SK-N-SH treated with all-trans-retinoic acid at 6 μM for 48 hours (cell line): ENCODE measurements at regions not wholly inside any gene's neighbourhood (a gene's known extent, or its start where the extent isn't known, plus 50 kb on each side); places are given as distances from the start of the nearest gene placed in this dataset.

Experiments
- ATAC-seq: fragments of 200-7000 bp; cut with Tn5 transposase; 3 replicates; pipeline ENCODE4 v1.9.1; 2020; ENCODE audit warnings: mild to moderate bottlenecking, moderate library complexity
- BACH2 ChIP-seq: fragments of 250-450 bp; sonication (Bioruptor Pico); IDR thresholded peaks from 2 replicates; pipeline ENCODE4 v1.9.0; 2021; ENCODE audit warnings: mild to moderate bottlenecking, borderline replicate concordance
- CREB5 ChIP-seq: fragments of 250-450 bp; sonication (Bioruptor Pico); IDR thresholded peaks from 2 replicates; pipeline ENCODE4 v1.5.1; 2020; ENCODE audit warnings: low read depth, mild to moderate bottlenecking, moderate library complexity
- CSDC2 ChIP-seq: fragments of 250-450 bp; sonication (Bioruptor Pico); IDR thresholded peaks from 2 replicates; pipeline ENCODE4 v1.5.0; 2020; ENCODE audit warnings: mild to moderate bottlenecking, moderate library complexity
- CSRNP3 ChIP-seq: fragments of 250-450 bp; sonication (Bioruptor Pico); IDR thresholded peaks from 2 replicates; pipeline ENCODE4 v1.5.1; 2021; ENCODE audit warnings: mild to moderate bottlenecking, moderate library complexity
- ESRRG ChIP-seq: fragments of 250-450 bp; sonication (Bioruptor Pico); IDR thresholded peaks from 2 replicates; pipeline ENCODE4 v1.6.1; 2021; ENCODE audit warnings: mild to moderate bottlenecking
- GLIS3 ChIP-seq: fragments of 250-450 bp; sonication (Bioruptor Pico); IDR thresholded peaks from 2 replicates; pipeline ENCODE4 v1.5.0; 2020; ENCODE audit warnings: mild to moderate bottlenecking, moderate library complexity
- OSR1 ChIP-seq: fragments of 250-450 bp; sonication (Bioruptor Pico); IDR thresholded peaks from 2 replicates; pipeline ENCODE4 v1.8.0; 2022; ENCODE audit warnings: moderate library complexity, mild to moderate bottlenecking, inconsistent platforms
- PATZ1 ChIP-seq: fragments of 250-450 bp; sonication (Bioruptor Pico); IDR thresholded peaks from 2 replicates; pipeline ENCODE4 v1.8.0; 2020; ENCODE audit warnings: mild to moderate bottlenecking, moderate library complexity, borderline replicate concordance
- POU6F1 ChIP-seq: fragments of 250-450 bp; sonication (Bioruptor Pico); IDR thresholded peaks from 2 replicates; pipeline ENCODE4 v1.8.0; 2021; ENCODE audit warnings: low read depth, mild to moderate bottlenecking, moderate library complexity, borderline replicate concordance
- PPARA ChIP-seq: fragments of 250-450 bp; sonication (Bioruptor Pico); IDR thresholded peaks from 2 replicates; pipeline ENCODE4 v1.5.0; 2020; ENCODE audit warnings: mild to moderate bottlenecking, borderline replicate concordance
- TCF4 ChIP-seq: fragments of 250-450 bp; sonication (Bioruptor Pico); IDR thresholded peaks from 2 replicates; pipeline ENCODE4 v1.8.0; 2021; ENCODE audit warnings: mild to moderate bottlenecking, moderate library complexity, borderline replicate concordance
- ZC3H10 ChIP-seq: fragments of 250-450 bp; sonication (Bioruptor Pico); IDR thresholded peaks from 2 replicates; pipeline ENCODE4 v1.5.1; 2021; ENCODE audit warnings: mild to moderate bottlenecking, moderate library complexity
- ZFP3 ChIP-seq: fragments of 250-450 bp; sonication (Bioruptor Pico); IDR thresholded peaks from 2 replicates; pipeline ENCODE4 v1.5.0; 2020; ENCODE audit warnings: mild to moderate bottlenecking, moderate library complexity
- ZNF565 ChIP-seq: fragments of 450-650 bp; formaldehyde crosslinking; conservative IDR thresholded peaks from 2 replicates; pipeline ENCODE4 v1.5.0; 2020; ENCODE audit warnings: low read depth, mild to moderate bottlenecking, moderate library complexity
- ZNF70 ChIP-seq: fragments of 450-650 bp; formaldehyde crosslinking; IDR thresholded peaks from 2 replicates; pipeline ENCODE4 v1.5.0; 2020; ENCODE audit warnings: mild to moderate bottlenecking, moderate library complexity
- ZNF8 ChIP-seq: fragments of 450-650 bp; formaldehyde crosslinking; IDR thresholded peaks from 2 replicates; pipeline ENCODE4 v1.5.0; 2020; ENCODE audit warnings: mild to moderate bottlenecking, moderate library complexity

GRCh38 chr5:5025098-5025773 is 114.9 kb upstream of the ADAMTS16 start:
- peak; percentile 86 for ATAC-seq
- no peak for TF ChIP-seq PPARA
- TF ChIP-seq CREB5 = no peak
- no peak for TF ChIP-seq ZNF70
- TF ChIP-seq ZNF8 (CRISPR knock-in tag) = no peak
- TF ChIP-seq POU6F1 (CRISPR knock-in tag) = no peak
- TF ChIP-seq CSDC2 (CRISPR knock-in tag) = no peak
- TF ChIP-seq CSRNP3 = no peak
- TF ChIP-seq TCF4 = no peak
- no peak for TF ChIP-seq PATZ1 (CRISPR knock-in tag)
- no peak for TF ChIP-seq OSR1 (CRISPR knock-in tag)
- TF ChIP-seq, all 23 proteins: peak for 0

GRCh38 chr5:5025774-5026408 is 114.2 kb upstream of the ADAMTS16 start:
- no peak for TF ChIP-seq BACH2
- TF ChIP-seq ZC3H10 (CRISPR knock-in tag) = no peak
- TF ChIP-seq PATZ1 (CRISPR knock-in tag) = no peak
- TF ChIP-seq, all 23 proteins: peak for 0
- ATAC-seq = peak; percentile 91

GRCh38 chr5:5026409-5026785 is 113.7 kb upstream of the ADAMTS16 start:
- no peak; the same call in 2 of the 3 replicates for ATAC-seq
- no peak for TF ChIP-seq ZNF8 (CRISPR knock-in tag)
- TF ChIP-seq, all 23 proteins: peak for 0

- no peak for ATAC-seq
- TF ChIP-seq ZFP3 (CRISPR knock-in tag) (no peak), PPARA (no peak), BACH2 (no peak)
Observed at GRCh38 chr5:5031665-5032064, 108.5 kb upstream of the ADAMTS16 start.

GRCh38 chr5:5037674-5038073 is 102.5 kb upstream of the ADAMTS16 start:
- no peak for TF ChIP-seq ESRRG (CRISPR knock-in tag)
- no peak for TF ChIP-seq ZC3H10 (CRISPR knock-in tag)
- TF ChIP-seq ZNF565 (CRISPR knock-in tag) = no peak
- no peak for TF ChIP-seq ZNF8 (CRISPR knock-in tag)
- no peak for TF ChIP-seq GLIS3 (CRISPR knock-in tag)
- no peak for TF ChIP-seq CSDC2 (CRISPR knock-in tag)
- no peak for TF ChIP-seq CREB5
- no peak for ATAC-seq
